ENCODE measurements at regions not wholly inside any gene's neighbourhood (a gene's known extent, or its start where the extent isn't known, plus 50 kb on each side); places are given as distances from the start of the nearest gene placed in this dataset.

GRCh38 chr4:125262079-125262478, 52.7 kb upstream of the FAT4 start:
- TF ChIP-seq CTCF (conservative IDR thresholded peaks at IDR 0.05 in 1 of 2, IDR thresholded peaks at IDR 0.05 in 1 of 2; ENCODE audit: low read depth in 1 of 2, low read length in 2 of 2) (no peak), EZH2 (IDR thresholded peaks at IDR 0.05; ENCODE audit: low read length, missing control alignments) (no peak)

Data from fibroblast of lung (primary cell).